Glutamatergic neuron (in vitro differentiated cells): ENCODE measurements at regions not wholly inside any gene's neighbourhood (a gene's known extent, or its start where the extent isn't known, plus 50 kb on each side); places are given as distances from the start of the nearest gene placed in this dataset.
"Not testable (repeated sequence)": the region's sequence is repeated elsewhere in the genome, so short reads cannot be mapped to it uniquely, and the experiment has no call there.

Source experiments
- DNase-seq: peaks from one replicate; pipeline ENCODE4 v3.0.0; 2022
- H3K27ac Mint-ChIP-seq: one replicate; pipeline ENCODE4 v1.8.0; 2020; ENCODE audit warnings: mild to moderate bottlenecking, mixed read lengths, inconsistent platforms; ENCODE audit not compliant: unreplicated experiment
- H3K27me3 Mint-ChIP-seq: one replicate; pipeline ENCODE4 v1.8.0; 2020; ENCODE audit warnings: mild to moderate bottlenecking, moderate library complexity, mixed read lengths, inconsistent platforms; ENCODE audit not compliant: unreplicated experiment
- H3K36me3 Mint-ChIP-seq: one replicate; pipeline ENCODE4 v1.8.0; 2020; ENCODE audit warnings: mild to moderate bottlenecking, mixed read lengths, inconsistent platforms; ENCODE audit not compliant: unreplicated experiment
- H3K4me1 Mint-ChIP-seq: one replicate; pipeline ENCODE4 v1.8.0; 2020; ENCODE audit warnings: mild to moderate bottlenecking, low read depth, mixed read lengths, inconsistent platforms; ENCODE audit not compliant: unreplicated experiment
- H3K4me3 Mint-ChIP-seq: one replicate; pipeline ENCODE4 v1.8.0; 2020; ENCODE audit warnings: mild to moderate bottlenecking, mixed read lengths, inconsistent platforms; ENCODE audit not compliant: unreplicated experiment
- H3K9me3 Mint-ChIP-seq: one replicate; pipeline ENCODE4 v1.8.0; 2020; ENCODE audit warnings: mild to moderate bottlenecking, moderate library complexity, mixed read lengths, inconsistent platforms; ENCODE audit not compliant: unreplicated experiment
- TF ChIP-seq, protein P1 (sequence below): fragments of 200-600 bp; sonication (generic); IDR thresholded peaks from one replicate; pipeline ENCODE4 v1.5.0; 2021; ENCODE audit not compliant: partially characterized antibody, unreplicated experiment

DNA sequence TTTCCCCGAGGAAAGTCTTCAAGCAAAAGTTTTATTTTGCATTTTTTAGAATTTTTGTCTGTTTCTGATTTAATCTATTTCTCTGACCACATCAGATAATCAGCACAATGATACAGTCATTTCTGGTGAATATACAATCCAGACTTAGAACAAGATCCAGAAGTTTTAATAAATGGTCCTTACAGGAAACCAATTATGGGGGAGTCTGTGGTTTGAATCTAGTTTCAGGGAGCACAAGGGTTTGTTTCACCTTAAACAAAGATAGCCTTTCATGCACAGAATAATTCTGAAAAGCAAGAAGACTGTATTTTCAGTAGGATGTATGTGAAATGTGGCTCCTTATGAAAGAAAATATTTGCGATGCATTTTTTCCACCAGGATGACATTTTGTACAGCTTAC, 158.5 kb upstream of the ARSJ start:
- Mint-ChIP-seq H3K27ac (no peak overlapping the region), H3K9me3 (no peaks in the 10 kb centered on the region), H3K27me3 (peaks cover 2% of the 10 kb centered on the region)

DNA sequence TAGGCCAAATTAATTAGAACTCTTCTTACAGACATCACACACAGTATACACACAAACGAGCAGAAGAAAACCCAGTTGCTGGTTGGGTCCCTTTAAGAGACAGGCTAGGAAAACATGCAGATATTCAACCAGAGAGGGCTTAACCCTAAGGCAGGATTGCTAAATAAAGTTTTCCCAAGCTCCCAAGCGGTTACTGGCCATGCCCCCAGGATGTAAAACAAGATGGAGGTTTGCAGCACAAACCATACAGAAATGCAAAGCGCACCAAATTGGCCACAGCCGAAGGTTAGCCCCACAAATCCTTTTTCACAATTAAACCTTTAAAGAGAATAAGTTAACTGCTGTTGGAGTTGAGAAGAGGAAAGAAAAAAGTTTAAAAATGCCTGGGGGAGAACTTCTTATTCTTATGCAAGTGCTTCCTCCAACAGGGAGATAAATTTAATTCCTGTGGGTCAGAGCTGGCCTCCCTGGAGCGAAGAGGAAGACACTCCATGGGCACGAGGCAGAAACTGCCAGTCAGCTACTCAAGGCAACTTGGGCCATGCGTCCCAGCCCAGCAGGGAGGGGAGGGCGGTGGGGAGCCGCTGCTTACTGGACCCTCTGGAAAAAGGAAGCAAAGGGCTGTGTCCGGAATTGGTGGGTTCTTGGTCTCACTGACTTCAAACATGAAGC, 167.6 kb upstream of the ARSJ start:
- Mint-ChIP-seq H3K27ac (no peak overlapping the region), H3K9me3 (peaks cover 3% of the 10 kb centered on the region)

More for the DNA sequence above, 158.5 kb upstream of the ARSJ start:
- H3K4me3 Mint-ChIP-seq, result no peak overlapping the region
- no peaks in the 10 kb centered on the region for H3K36me3 Mint-ChIP-seq
- TF ChIP-seq, protein P1, sequence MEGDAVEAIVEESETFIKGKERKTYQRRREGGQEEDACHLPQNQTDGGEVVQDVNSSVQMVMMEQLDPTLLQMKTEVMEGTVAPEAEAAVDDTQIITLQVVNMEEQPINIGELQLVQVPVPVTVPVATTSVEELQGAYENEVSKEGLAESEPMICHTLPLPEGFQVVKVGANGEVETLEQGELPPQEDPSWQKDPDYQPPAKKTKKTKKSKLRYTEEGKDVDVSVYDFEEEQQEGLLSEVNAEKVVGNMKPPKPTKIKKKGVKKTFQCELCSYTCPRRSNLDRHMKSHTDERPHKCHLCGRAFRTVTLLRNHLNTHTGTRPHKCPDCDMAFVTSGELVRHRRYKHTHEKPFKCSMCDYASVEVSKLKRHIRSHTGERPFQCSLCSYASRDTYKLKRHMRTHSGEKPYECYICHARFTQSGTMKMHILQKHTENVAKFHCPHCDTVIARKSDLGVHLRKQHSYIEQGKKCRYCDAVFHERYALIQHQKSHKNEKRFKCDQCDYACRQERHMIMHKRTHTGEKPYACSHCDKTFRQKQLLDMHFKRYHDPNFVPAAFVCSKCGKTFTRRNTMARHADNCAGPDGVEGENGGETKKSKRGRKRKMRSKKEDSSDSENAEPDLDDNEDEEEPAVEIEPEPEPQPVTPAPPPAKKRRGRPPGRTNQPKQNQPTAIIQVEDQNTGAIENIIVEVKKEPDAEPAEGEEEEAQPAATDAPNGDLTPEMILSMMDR, result no peak
- DNase-seq, result no peak
- no peaks in the 10 kb centered on the region for H3K4me1 Mint-ChIP-seq

DNA sequence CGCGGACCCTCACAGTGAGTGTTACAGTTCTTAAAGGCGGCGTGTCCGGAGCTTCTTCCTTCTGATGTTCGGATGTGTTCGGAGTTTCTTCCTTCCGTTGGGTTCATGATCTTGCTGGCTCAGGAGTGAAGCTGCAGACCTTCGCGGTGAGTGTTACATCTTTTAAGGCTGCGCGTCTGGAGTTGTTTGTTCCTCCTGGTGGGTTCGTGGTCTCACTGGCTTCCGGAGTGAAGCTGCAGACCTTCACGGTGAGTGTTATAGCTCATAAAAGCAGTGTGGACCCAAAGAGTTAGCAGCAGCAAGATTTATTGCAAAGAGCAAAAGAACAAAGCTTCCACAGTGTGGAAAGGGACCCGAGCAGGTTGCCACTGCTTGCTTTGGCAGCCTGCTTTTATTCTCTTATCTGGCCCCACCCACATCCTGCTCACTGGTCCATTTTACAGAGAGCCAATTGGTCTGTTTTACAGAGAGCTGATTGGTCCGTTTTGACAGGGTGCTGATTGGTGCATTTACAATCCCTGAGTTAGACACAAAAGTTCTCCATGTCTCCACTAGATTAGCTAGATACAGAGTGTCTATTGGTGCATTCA, 168.3 kb upstream of the ARSJ start:
- not testable (repeated sequence) for H3K9me3 Mint-ChIP-seq, H3K4me1 Mint-ChIP-seq, DNase-seq, H3K27ac Mint-ChIP-seq, H3K36me3 Mint-ChIP-seq, H3K27me3 Mint-ChIP-seq, H3K4me3 Mint-ChIP-seq

More for the DNA sequence above, 167.6 kb upstream of the ARSJ start:
- H3K4me3 Mint-ChIP-seq, result no peak overlapping the region
- H3K4me1 Mint-ChIP-seq, result no peaks in the 10 kb centered on the region
- TF ChIP-seq, protein P1, result no peak
- H3K27me3 Mint-ChIP-seq, result peaks cover 2% of the 10 kb centered on the region
- no peak for DNase-seq
- peaks cover 4% of the 10 kb centered on the region for H3K36me3 Mint-ChIP-seq

DNA sequence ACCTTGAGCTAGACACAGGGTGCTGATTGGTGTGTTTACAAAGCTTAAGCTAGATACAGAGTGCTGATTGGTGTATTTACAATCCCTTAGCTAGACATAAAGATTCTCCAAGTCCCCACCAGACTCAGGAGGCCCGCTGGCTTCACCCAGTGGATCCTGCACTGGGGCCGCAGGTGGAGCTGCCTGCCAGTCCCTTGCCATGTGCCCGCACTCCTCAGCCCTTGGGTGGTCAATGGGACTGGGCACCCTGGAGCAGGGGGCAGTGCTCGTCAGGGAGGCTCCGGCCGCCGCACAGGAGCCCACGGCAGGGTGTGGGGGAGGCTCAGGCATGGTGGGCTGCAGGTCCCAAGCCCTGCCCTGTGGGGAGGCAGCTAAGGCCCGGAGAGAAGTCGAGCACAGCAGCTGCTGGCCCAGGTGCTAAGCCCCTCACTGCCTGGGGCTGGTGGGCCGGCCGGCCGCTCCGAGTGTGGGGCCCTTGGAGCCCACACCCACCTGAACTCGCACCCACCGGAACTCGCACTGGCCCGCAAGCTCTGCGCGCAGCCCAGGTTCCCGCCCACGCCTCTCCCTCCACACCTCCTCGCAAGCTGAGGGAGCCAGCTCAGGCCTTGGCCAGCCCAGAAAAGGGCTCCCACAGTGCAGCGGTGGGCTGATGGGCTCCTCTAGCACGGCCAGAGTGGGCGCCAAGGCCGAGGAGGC, 169.1 kb upstream of the ARSJ start:
- not testable (repeated sequence) for DNase-seq, H3K27me3 Mint-ChIP-seq, H3K4me3 Mint-ChIP-seq, H3K4me1 Mint-ChIP-seq, H3K36me3 Mint-ChIP-seq, H3K9me3 Mint-ChIP-seq, H3K27ac Mint-ChIP-seq

DNA sequence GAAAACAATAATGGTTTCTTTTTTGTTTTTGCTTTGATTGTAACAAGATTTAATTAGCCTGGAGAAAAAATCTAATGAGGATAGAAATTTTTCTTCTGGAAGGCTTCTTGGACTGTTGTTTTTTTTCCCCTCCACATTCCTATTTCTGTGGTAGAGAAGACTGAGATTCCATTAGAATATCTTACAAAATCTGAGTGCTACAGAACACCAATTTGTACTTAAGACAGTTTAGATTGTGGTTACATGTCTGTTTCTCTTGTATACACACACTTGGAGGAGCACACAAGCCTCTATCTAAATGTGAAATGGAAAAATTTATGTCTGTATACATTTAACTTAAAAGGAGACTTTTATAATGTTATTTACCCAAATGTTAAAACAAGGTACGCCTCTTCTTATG, 176.9 kb upstream of the ARSJ start:
- no peaks in the 10 kb centered on the region for H3K9me3 Mint-ChIP-seq
- no peak for DNase-seq
- H3K27ac Mint-ChIP-seq, result no peak overlapping the region
- H3K36me3 Mint-ChIP-seq, result no peaks in the 10 kb centered on the region
- H3K4me1 Mint-ChIP-seq, result no peaks in the 10 kb centered on the region
- TF ChIP-seq, protein P1, result no peak
- H3K27me3 Mint-ChIP-seq, result no peaks in the 10 kb centered on the region
- H3K4me3 Mint-ChIP-seq, result no peak overlapping the region

DNA sequence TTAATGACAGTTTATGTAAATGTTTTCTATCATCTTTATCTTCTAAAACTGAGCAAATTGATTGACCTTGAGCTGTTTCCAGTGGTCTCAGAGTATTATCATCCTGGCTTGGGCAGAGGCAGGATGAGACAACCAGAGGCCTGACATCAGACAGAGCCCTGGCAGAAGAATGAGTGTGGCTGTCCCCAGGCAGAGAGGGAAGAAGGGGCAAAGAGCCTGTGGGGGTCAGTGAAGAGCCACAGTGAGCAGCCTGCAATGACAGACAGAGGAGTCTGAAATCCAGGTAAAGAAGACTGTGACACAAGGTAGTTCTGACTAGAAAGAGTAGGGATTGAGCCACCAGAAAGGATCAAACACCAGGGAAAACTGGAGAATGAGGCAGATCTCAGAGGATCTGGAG, 182.4 kb upstream of the ARSJ start:
- H3K36me3 Mint-ChIP-seq, result no peaks in the 10 kb centered on the region
- TF ChIP-seq, protein P1, result no peak
- H3K4me3 Mint-ChIP-seq, result no peak overlapping the region
- no peaks in the 10 kb centered on the region for H3K9me3 Mint-ChIP-seq
- no peaks in the 10 kb centered on the region for H3K4me1 Mint-ChIP-seq
- DNase-seq, result no peak
- H3K27me3 Mint-ChIP-seq, result no peaks in the 10 kb centered on the region
- H3K27ac Mint-ChIP-seq, result no peak overlapping the region
